HCT116 (cell line): ENCODE measurements at regions not wholly inside any gene's neighbourhood (a gene's known extent, or its start where the extent isn't known, plus 50 kb on each side); places are given as distances from the start of the nearest gene placed in this dataset.

Experiments
- ATAC-seq: fragments of 200-7000 bp; cut with Tn5 transposase; 2 replicates; pipeline ENCODE4 v1.9.1; 2020; ENCODE audit warnings: mild to moderate bottlenecking, moderate library complexity
- BruUV-seq: library from RNA; stranded (reverse); fragments of 400-500 nt; replicated peaks from 2 replicates; lab custom pipeline; 2021; lab: Mats Ljungman, UMichigan
- CTCF ChIA-PET: fragments of 300-600 bp; sonication (Branson Sonifier 250); formaldehyde crosslinking; loops from one replicate; lab custom pipeline; 2021; ENCODE audit warnings: antibody characterized with exemption; lab: Charles Lee
- POLR2A ChIA-PET: fragments of 300-600, 350-600 bp; sonication (Branson Sonifier 250); formaldehyde crosslinking; loops from one replicate; lab custom pipeline; 2021; ENCODE audit warnings: antibody characterized with exemption; lab: Charles Lee
- RAD21 ChIA-PET, 2 experiments: fragments of 300-600 bp; sonication (Branson Sonifier 250); formaldehyde crosslinking; loops; one replicate each; lab custom pipeline; 2023; ENCODE audit warnings: low total read pairs in 2 of 2; ENCODE audit not compliant: uncharacterized antibody in 2 of 2, unreplicated experiment in 2 of 2, low non-redundant PET in 1 of 2; lab: Charles Lee
- DNase-seq: peaks from one replicate; pipeline ENCODE4 v3.0.0-alpha.2; 2010; ENCODE audit warnings: low read depth, low spot score
- H2AFZ ChIP-seq: fragments of 200-600 bp; shearing (Covaris generic), sonication (generic); 2 replicates; pipeline ENCODE4 v1.6.1; 2017; ENCODE audit warnings: low read depth, mixed run types, mixed read lengths, antibody characterized with exemption, low read length; ENCODE audit not compliant: poor library complexity, severe bottlenecking
- H3K27ac ChIP-seq: 2 replicates; pipeline ENCODE4 v1.5.1; 2012; ENCODE audit warnings: low read depth, low read length
- H3K27me3 ChIP-seq: fragments of 200-600 bp; sonication (generic); 2 replicates; pipeline ENCODE4 v1.6.1; 2016; ENCODE audit warnings: mixed run types, low read length, mixed read lengths; ENCODE audit not compliant: insufficient read depth
- H3K36me3 ChIP-seq, 2 experiments: fragments of 200-500 bp in 1 of 2; fragments of 200-600 bp in 1 of 2; sonication (Bioruptor generic) in 1 of 2; sonication (generic) in 1 of 2; 2 replicates each; pipeline versions ENCODE4 v1.5.1 to v1.6.1; 2014 to 2016; ENCODE audit warnings: low read length in 2 of 2, inconsistent platforms in 1 of 2, mixed read lengths in 1 of 2, mixed run types in 1 of 2; ENCODE audit not compliant: insufficient read depth in 2 of 2, control insufficient read depth in 1 of 2
- H3K4me1 ChIP-seq, 2 experiments: fragments of 200-600 bp in 1 of 2; sonication (generic) in 1 of 2; 2 replicates each; pipeline versions ENCODE4 v1.5.1 to v1.6.1; 2012 to 2017; ENCODE audit warnings: low read length in 2 of 2, inconsistent platforms in 1 of 2, mild to moderate bottlenecking in 1 of 2, mixed read lengths in 1 of 2, mixed run types in 1 of 2, moderate library complexity in 1 of 2; ENCODE audit not compliant: insufficient read depth in 2 of 2, control insufficient read depth in 1 of 2
- H3K4me2 ChIP-seq: fragments of 200-600 bp; sonication (generic); 2 replicates; pipeline ENCODE4 v1.6.1; 2017; ENCODE audit warnings: mixed run types, low read length, mixed read lengths
- H3K4me3 ChIP-seq, 2 experiments: fragments of 200-600 bp in 1 of 2; sonication (generic) in 1 of 2; replicated peaks in 1 of 2; 2 replicates each; pipeline ENCODE4 v1.5.1; 2011 to 2016; ENCODE audit warnings: low read length in 2 of 2, control low read depth in 1 of 2, low read depth in 1 of 2, mild to moderate bottlenecking in 1 of 2, mixed read lengths in 1 of 2, mixed run types in 1 of 2
- H3K79me2 ChIP-seq: fragments of 200-600 bp; sonication (generic); 2 replicates; pipeline ENCODE4 v1.6.1; 2017; ENCODE audit warnings: mild to moderate bottlenecking, mixed run types, low read length, moderate library complexity, mixed read lengths; ENCODE audit not compliant: insufficient read depth
- H3K9ac ChIP-seq: fragments of 200-600 bp; sonication (generic); 2 replicates; pipeline ENCODE4 v1.6.1; 2016; ENCODE audit warnings: low read length, mixed read lengths
- H3K9me2 ChIP-seq: fragments of 200-600 bp; sonication (generic), shearing (Covaris generic); 2 replicates; pipeline ENCODE4 v1.6.1; 2017; ENCODE audit warnings: mixed run types, mild to moderate bottlenecking, moderate library complexity; ENCODE audit not compliant: insufficient read depth
- H3K9me3 ChIP-seq, 2 experiments: fragments of 200-500 bp in 1 of 2; fragments of 200-600 bp in 1 of 2; sonication (Bioruptor generic) in 1 of 2; sonication (generic) in 1 of 2; 2 replicates each; pipeline ENCODE4 v1.6.1; 2014 to 2017; ENCODE audit warnings: low read length in 2 of 2, mixed read lengths in 2 of 2, inconsistent platforms in 1 of 2, low read depth in 1 of 2, mild to moderate bottlenecking in 1 of 2, mixed run types in 1 of 2, moderate library complexity in 1 of 2; ENCODE audit not compliant: control insufficient read depth in 1 of 2, insufficient read depth in 1 of 2
- H4K20me1 ChIP-seq: fragments of 200-600 bp; sonication (generic), shearing (Covaris generic); 2 replicates; pipeline ENCODE4 v1.6.1; 2017; ENCODE audit warnings: mixed run types, mild to moderate bottlenecking, moderate library complexity; ENCODE audit not compliant: insufficient read depth
- CBX3 ChIP-seq: IDR thresholded peaks from 2 replicates; pipeline ENCODE4 v1.6.1; 2012; ENCODE audit warnings: low read depth
- CEBPB ChIP-seq: IDR thresholded peaks from 2 replicates; pipeline ENCODE4 v1.6.1; 2012; ENCODE audit warnings: low read depth
- EGR1 ChIP-seq: IDR thresholded peaks from 2 replicates; pipeline ENCODE4 v1.6.1; 2012; ENCODE audit warnings: low read depth
- ELF1 ChIP-seq: IDR thresholded peaks from 2 replicates; pipeline ENCODE4 v1.6.1; 2012; ENCODE audit warnings: low read depth, borderline replicate concordance
- EZH2phosphoT487 ChIP-seq: fragments of 200-600 bp; IDR thresholded peaks from 2 replicates; pipeline ENCODE4 v1.6.1; 2018; ENCODE audit warnings: antibody characterized with exemption, borderline replicate concordance
- FOSL1 ChIP-seq: IDR thresholded peaks from 2 replicates; pipeline ENCODE4 v1.6.1; 2012; ENCODE audit warnings: low read depth
- JUND ChIP-seq: IDR thresholded peaks from 2 replicates; pipeline ENCODE4 v1.6.1; 2012
- POLR2AphosphoS5 ChIP-seq: IDR thresholded peaks from 2 replicates; pipeline ENCODE4 v1.6.1; 2011; ENCODE audit warnings: mild to moderate bottlenecking, low read depth, low read length, moderate library complexity
- RAD21 ChIP-seq: IDR thresholded peaks from 2 replicates; pipeline ENCODE4 v1.6.1; 2012; ENCODE audit warnings: low read depth, mild to moderate bottlenecking
- SIN3A ChIP-seq: IDR thresholded peaks from 2 replicates; pipeline ENCODE4 v1.6.1; 2012; ENCODE audit warnings: low read depth
- SP1 ChIP-seq: IDR thresholded peaks from 2 replicates; pipeline ENCODE4 v1.6.1; 2012; ENCODE audit warnings: low read depth
- SRF ChIP-seq: IDR thresholded peaks from 2 replicates; pipeline ENCODE4 v1.6.1; 2012; ENCODE audit warnings: low read depth
- TCF7L2 ChIP-seq: IDR thresholded peaks from 2 replicates; pipeline ENCODE4 v1.7.0; 2011; ENCODE audit warnings: borderline replicate concordance, inconsistent platforms; ENCODE audit not compliant: insufficient read depth, insufficient read length; ENCODE audit errors: extremely low read depth
- YY1 ChIP-seq: IDR thresholded peaks from 2 replicates; pipeline ENCODE4 v1.6.1; 2011; ENCODE audit warnings: low read length, low read depth, moderate library complexity, mild to moderate bottlenecking; ENCODE audit not compliant: insufficient replicate concordance; ENCODE audit errors: extremely low read depth
- ZFX ChIP-seq: fragments of 450-650 bp; IDR thresholded peaks from 2 replicates; pipeline ENCODE4 v1.6.1; 2017
- ZNF274 ChIP-seq: fragments of 200-500 bp; sonication (Bioruptor generic); IDR thresholded peaks from 2 replicates; pipeline ENCODE4 v1.6.1; 2014; ENCODE audit warnings: mild to moderate bottlenecking, low read depth, low read length, inconsistent platforms
- intact Hi-C: fragments of 100-400 bp; cut with micrococcal nuclease; formaldehyde crosslinking; loops from 2 replicates; pipeline ENCODE4 v1.10.0; 2022
- TF ChIP-seq, protein P1 (sequence below): IDR thresholded peaks from 2 replicates; pipeline ENCODE4 v1.6.1; 2011; ENCODE audit warnings: mild to moderate bottlenecking, low read length, moderate library complexity; ENCODE audit not compliant: insufficient replicate concordance; ENCODE audit errors: extremely low read depth
- TF ChIP-seq, protein P2 (sequence below): IDR thresholded peaks from 2 replicates; pipeline ENCODE4 v1.6.1; 2012; ENCODE audit warnings: low read depth
- TF ChIP-seq, protein P3 (sequence below): IDR thresholded peaks from 2 replicates; pipeline ENCODE4 v1.6.1; 2012
- TF ChIP-seq, protein P4 (sequence below), 3 experiments: fragments of 200-600 bp in 1 of 3; sonication (generic) in 1 of 3; IDR thresholded peaks in 2 of 3; conservative IDR thresholded peaks in 1 of 3; 2 replicates each; pipeline ENCODE4 v1.5.1; 2012 to 2017; ENCODE audit warnings: low read depth in 2 of 3, low read length in 2 of 3, antibody characterized with exemption in 1 of 3, borderline replicate concordance in 1 of 3, control low read depth in 1 of 3, mild to moderate bottlenecking in 1 of 3, mixed read lengths in 1 of 3, mixed run types in 1 of 3, moderate library complexity in 1 of 3; ENCODE audit not compliant: insufficient read depth in 1 of 3

DNA sequence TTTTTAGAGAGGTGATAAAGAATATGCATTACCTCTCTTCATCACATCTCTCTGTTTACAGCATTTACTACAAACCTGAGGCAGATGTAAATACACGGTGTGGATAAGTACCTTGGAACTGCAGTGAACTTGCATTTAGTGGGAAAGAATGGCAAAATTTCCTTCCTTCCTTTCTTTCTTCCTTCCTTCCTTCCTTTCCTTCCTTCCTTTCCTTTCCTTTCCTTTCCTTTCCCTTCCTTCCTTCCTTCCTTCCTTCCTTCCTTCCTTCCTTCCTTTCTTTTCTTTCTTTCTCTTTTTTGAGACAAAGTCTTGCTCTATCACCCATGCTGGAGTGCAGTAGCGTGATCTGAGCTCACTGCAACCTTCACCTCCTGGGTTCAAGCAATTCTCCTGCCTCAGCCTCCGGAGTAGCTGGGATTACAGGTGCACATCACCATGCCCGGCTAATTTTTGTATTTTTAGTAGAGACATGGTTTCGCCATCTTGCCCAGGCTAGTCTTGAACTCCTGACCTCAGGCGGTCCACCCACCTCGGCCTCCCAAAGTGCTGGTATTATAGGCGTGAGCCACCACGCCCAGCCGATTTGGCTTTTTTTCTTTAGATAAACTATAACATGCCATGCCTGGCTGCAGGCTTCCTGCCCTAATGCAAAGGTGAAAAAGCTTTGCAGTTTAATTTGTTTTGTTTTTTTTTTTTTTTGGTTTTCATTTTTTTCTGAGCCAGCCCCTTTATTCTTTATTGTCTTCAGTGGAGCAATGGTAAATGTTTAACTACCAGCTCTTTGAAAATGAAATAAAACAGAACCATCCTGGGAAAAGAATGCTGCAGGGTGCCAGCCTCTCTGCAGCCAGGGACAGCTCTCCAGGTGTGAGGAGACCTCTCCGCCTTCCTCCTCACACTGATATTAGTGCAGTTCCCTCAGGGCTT, 64.2 kb upstream of the NEDD9 start:
- TF ChIP-seq CEBPB (no peak), TCF7L2 (no peak), SRF (no peak), YY1 (no peak), ELF1 (no peak), JUND (no peak), POLR2AphosphoS5 (no peak), ZFX (no peak), SIN3A (no peak), CBX3 (no peak), EZH2phosphoT487 (no peak), ZNF274 (no peak), FOSL1 (no peak), RAD21 (no peak), EGR1 (no peak), SP1 (no peak)
- TF ChIP-seq, protein P1, sequence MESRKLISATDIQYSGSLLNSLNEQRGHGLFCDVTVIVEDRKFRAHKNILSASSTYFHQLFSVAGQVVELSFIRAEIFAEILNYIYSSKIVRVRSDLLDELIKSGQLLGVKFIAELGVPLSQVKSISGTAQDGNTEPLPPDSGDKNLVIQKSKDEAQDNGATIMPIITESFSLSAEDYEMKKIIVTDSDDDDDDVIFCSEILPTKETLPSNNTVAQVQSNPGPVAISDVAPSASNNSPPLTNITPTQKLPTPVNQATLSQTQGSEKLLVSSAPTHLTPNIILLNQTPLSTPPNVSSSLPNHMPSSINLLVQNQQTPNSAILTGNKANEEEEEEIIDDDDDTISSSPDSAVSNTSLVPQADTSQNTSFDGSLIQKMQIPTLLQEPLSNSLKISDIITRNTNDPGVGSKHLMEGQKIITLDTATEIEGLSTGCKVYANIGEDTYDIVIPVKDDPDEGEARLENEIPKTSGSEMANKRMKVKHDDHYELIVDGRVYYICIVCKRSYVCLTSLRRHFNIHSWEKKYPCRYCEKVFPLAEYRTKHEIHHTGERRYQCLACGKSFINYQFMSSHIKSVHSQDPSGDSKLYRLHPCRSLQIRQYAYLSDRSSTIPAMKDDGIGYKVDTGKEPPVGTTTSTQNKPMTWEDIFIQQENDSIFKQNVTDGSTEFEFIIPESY = no peak
- TF ChIP-seq, protein P2, sequence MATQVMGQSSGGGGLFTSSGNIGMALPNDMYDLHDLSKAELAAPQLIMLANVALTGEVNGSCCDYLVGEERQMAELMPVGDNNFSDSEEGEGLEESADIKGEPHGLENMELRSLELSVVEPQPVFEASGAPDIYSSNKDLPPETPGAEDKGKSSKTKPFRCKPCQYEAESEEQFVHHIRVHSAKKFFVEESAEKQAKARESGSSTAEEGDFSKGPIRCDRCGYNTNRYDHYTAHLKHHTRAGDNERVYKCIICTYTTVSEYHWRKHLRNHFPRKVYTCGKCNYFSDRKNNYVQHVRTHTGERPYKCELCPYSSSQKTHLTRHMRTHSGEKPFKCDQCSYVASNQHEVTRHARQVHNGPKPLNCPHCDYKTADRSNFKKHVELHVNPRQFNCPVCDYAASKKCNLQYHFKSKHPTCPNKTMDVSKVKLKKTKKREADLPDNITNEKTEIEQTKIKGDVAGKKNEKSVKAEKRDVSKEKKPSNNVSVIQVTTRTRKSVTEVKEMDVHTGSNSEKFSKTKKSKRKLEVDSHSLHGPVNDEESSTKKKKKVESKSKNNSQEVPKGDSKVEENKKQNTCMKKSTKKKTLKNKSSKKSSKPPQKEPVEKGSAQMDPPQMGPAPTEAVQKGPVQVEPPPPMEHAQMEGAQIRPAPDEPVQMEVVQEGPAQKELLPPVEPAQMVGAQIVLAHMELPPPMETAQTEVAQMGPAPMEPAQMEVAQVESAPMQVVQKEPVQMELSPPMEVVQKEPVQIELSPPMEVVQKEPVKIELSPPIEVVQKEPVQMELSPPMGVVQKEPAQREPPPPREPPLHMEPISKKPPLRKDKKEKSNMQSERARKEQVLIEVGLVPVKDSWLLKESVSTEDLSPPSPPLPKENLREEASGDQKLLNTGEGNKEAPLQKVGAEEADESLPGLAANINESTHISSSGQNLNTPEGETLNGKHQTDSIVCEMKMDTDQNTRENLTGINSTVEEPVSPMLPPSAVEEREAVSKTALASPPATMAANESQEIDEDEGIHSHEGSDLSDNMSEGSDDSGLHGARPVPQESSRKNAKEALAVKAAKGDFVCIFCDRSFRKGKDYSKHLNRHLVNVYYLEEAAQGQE = no peak
- TF ChIP-seq, protein P3, sequence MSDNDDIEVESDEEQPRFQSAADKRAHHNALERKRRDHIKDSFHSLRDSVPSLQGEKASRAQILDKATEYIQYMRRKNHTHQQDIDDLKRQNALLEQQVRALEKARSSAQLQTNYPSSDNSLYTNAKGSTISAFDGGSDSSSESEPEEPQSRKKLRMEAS = no peak
- TF ChIP-seq, protein P4, sequence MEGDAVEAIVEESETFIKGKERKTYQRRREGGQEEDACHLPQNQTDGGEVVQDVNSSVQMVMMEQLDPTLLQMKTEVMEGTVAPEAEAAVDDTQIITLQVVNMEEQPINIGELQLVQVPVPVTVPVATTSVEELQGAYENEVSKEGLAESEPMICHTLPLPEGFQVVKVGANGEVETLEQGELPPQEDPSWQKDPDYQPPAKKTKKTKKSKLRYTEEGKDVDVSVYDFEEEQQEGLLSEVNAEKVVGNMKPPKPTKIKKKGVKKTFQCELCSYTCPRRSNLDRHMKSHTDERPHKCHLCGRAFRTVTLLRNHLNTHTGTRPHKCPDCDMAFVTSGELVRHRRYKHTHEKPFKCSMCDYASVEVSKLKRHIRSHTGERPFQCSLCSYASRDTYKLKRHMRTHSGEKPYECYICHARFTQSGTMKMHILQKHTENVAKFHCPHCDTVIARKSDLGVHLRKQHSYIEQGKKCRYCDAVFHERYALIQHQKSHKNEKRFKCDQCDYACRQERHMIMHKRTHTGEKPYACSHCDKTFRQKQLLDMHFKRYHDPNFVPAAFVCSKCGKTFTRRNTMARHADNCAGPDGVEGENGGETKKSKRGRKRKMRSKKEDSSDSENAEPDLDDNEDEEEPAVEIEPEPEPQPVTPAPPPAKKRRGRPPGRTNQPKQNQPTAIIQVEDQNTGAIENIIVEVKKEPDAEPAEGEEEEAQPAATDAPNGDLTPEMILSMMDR (IDR thresholded peaks at IDR 0.05 in 2 of 3, conservative IDR thresholded peaks at IDR 0.05 in 1 of 3; ENCODE audit: borderline replicate concordance in 1 of 3, insufficient read depth in 1 of 3, low read depth in 2 of 3, low read length in 2 of 3) = no peak
- TF ChIP-seq, all 23 proteins: peak for 0
- Histone ChIP-seq H3K9ac (no peak overlapping the region), H3K27me3 (no peaks in the 10 kb centered on the region), H3K9me2 (no peaks in the 10 kb centered on the region), H2AFZ (no peak overlapping the region), H3K4me3 (no peak overlapping the region), H4K20me1 (no peaks in the 10 kb centered on the region), H3K36me3 (no peaks in the 10 kb centered on the region), H3K79me2 (no peaks in the 10 kb centered on the region), H3K9me3 (no peaks in the 10 kb centered on the region), H3K4me1 (no peaks in the 10 kb centered on the region), H3K27ac (no peak overlapping the region), H3K4me2 (no peak overlapping the region)
- ChIA-PET CTCF (no interaction called here), RAD21 (no interaction called here), POLR2A (no interaction called here)
- ATAC-seq = no peak
- intact Hi-C loops = no loop called here
- DNase-seq = no peak
- BruUV-seq = no TSS peak
